HG03045 (cell line): ENCODE measurements at regions not wholly inside any gene's neighbourhood (a gene's known extent, or its start where the extent isn't known, plus 50 kb on each side); places are given as distances from the start of the nearest gene placed in this dataset.

ENCODE experiments used
- ATAC-seq: cut with Tn5 transposase; IDR thresholded peaks from one replicate; pipeline ENCODE4 v1.9.1; 2021; ENCODE audit warnings: mild to moderate bottlenecking, moderate library complexity; ENCODE audit not compliant: unreplicated experiment

DNA sequence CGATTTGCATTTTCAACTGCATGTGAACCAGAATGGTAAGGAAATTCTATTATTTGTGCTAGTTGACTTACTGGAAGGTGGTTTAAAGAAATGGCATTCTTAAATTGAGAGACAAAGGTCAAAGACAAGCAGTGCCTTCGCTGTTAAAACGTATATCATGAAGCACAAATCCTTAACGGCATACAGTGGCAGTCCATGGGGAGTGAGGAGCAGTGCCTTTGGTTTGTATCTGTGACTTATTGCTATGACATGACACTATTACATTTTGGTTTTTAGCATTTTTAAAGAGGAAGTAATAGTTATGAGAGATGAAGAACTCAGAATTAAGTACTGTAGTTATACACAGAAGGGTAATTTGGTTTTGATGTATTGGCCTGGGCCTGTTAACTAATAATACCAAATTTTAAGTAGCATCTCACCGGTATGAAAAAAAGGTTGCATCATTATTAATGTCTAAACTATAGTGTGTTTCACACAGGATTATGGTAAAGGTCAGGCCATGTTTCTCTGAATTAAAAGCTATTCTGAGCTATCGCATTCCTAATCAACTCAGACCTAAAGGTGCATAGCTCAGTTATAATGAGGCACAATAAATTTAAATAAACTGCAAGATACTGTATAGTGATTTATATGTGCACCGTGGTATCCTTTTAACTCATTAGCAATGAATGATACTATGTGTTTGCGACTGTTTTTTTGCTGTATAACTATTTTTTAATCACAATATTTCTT is 339.8 kb upstream of the ARRDC3 start:
- no peak for ATAC-seq

DNA sequence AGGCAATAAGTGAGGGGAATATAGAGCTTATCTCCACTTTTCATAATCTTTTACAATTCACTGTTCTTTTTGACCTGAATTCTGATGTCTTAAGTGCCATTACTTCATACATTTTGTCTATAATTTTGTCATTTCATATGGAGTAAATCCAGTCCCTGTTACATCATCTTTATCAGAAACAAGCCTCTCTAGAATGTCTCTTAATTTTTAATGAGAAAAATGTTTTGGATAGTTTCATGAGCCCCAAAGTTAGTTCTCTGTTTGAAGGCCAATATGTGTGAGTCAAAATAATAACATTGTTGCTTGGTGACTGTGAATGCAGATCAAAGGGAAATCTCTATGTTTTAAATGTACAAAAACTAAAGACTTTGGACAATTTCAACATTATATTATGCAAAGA is 329.6 kb upstream of the ARRDC3 start:
- no peak for ATAC-seq

DNA sequence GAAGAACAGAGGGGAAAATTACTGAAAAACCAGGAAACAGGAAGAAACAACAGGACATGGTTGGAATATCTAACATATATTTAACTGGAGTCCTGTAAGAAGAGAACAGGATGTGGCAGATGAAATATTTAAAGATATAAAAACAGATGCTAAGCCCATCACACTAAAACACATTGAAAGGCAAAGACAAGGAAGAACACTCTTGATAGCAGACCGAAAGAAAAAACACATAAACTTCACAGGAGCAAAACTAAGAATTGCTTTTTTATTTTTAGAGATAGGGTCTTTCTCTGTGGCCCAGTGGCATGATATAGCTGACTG is 324.4 kb upstream of the ARRDC3 start:
- no peak for ATAC-seq

- ATAC-seq = no peak
Measured at GRCh38 chr5:91706785-91707520, 323.8 kb upstream of the ARRDC3 start.

GRCh38 chr5:91703128-91703527 is 320.0 kb upstream of the ARRDC3 start:
- no peak for ATAC-seq

DNA sequence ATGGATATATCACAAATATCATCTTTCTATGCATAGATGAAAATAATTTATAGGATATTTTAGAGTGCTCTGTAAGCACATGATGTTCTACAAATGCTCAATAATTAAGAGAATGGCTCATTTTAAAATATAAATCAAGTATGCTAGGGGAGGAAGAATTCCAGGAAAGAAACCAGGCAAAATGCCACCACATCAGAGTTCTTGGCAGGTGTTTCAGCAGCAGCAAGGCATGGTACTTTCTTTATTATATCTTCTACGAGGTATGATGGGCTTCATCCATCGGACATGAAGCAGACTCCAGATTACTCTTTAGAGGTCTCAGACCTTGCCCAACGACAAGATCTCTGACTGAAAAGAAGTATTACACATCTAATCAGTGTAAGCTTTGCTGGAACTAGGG is 316.3 kb upstream of the ARRDC3 start:
- no peak for ATAC-seq

DNA sequence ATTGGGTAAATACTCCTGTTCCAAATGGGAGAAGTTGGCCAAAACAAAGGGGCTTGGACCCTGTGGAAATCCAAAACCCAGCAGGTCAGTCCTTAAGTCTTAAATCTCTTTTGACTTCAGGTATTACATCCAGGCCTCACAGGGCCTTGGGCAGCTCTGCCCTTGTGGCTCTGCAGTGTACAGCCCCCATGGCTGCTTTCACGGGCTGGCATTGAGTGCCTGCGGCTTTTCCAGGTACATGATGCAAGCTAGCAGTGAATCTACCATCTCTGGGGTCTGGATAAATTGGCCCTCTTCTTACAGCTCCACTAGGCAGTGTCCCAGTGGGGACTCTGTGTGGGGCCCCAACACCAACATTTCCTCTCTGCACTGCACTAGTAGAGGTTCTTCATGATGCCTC is 308.5 kb upstream of the ARRDC3 start:
- no peak for ATAC-seq

GRCh38 chr5:91690921-91691320 is 307.8 kb upstream of the ARRDC3 start:
- no peak for ATAC-seq

DNA sequence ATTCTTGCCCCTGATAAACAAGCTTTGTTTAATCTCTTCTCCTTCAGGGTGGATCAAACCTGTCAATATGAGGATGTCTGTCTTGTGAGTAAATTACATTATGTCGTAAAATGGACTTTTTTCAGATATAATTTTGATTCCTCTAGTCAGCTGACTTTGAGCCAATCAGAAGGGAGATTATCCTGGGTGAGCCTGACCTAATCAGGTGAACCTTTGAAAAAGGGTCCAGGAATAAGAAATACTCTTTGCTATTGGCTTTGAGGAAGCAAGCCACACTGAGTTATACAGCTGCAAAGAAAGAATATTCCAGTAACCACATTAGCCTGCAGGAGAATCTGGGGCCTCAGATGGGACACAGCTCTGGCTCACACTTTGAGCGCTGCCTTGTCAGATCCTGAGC is 304.3 kb upstream of the ARRDC3 start:
- no peak for ATAC-seq

DNA sequence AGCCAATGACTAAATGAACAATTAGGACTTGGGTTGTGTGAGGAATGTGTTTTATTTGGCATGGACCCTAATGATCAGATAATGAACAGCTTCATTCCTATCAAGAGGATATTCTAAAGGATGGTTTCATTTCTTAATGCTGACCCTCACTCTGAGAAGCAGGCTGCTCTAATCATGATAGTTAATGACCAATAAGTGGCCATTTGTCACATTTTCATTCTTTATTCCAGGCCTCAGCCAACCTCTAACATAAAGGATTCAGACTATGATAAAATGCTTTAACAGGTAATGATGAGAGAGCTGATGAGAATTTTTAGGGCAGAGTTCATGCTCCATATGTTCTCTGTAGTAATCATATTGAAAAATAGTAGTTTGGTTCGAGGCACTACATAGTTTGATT is 301.5 kb upstream of the ARRDC3 start:
- ATAC-seq = no peak

GRCh38 chr5:91670563-91670962 is 287.4 kb upstream of the ARRDC3 start:
- ATAC-seq = no peak

- ATAC-seq = no peak
Measured at GRCh38 chr5:91670122-91670521, 287.0 kb upstream of the ARRDC3 start.

DNA sequence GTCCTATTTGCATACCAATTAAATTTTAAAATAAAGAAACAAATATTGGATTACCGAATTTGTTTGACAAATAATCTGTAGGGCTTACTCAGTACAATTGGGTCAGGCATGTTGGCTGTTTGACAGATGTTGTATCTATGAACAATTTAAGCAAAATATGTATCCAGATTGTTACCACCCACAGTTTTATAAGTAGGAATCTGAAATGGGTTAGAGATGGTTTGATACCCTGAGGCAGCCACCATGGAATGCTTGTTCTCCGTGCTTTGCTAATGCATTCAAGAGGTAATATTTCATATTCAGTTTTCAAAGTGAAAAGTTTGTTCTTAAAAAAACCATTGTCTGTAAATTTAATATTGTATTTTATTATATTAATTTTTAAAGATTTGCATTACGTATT is 285.1 kb upstream of the ARRDC3 start:
- no peak for ATAC-seq

GRCh38 chr5:91652678-91653077 is 269.6 kb upstream of the ARRDC3 start:
- no peak for ATAC-seq

DNA sequence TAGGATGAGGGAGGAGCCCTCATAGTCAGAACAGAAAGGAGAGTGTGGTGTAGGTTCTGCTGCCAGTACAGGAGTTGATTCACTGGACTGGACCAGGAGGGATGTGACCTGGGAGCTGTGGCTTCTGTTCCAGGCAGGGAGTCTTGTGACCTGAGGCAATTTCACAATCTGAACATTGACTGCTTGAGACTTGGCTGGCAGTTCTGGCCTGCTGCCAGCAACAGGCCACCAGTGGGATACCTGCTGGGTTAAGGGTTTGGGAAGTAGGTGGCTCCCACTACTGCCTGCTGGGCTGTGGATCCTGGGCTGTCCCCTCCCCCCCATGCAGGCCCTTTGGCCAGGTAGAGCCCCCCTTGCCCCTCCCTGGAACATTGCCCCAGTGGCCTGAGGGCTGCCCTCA is 268.6 kb upstream of the ARRDC3 start:
- ATAC-seq = no peak

DNA sequence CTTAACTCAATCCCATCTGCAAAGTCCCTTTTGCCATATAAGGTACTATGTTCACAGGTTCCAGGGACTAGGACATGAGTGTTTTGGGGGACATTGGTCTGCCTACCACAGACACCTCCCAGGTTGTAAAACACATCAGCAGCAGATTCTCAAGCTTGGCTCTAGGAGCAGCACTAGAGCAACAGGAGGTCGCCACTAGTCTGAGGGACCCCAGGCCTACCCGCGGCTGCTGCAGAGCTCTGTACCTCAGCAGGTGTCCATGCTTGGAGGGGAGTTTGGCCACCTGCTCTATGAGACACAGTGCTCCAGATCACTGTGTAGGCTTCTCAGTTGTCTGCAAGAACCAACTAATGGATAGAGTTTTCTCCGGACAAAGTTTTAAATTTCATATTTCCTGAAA is 262.2 kb upstream of the ARRDC3 start:
- no peak for ATAC-seq

GRCh38 chr5:91643797-91644196 is 260.7 kb upstream of the ARRDC3 start:
- ATAC-seq = no peak

DNA sequence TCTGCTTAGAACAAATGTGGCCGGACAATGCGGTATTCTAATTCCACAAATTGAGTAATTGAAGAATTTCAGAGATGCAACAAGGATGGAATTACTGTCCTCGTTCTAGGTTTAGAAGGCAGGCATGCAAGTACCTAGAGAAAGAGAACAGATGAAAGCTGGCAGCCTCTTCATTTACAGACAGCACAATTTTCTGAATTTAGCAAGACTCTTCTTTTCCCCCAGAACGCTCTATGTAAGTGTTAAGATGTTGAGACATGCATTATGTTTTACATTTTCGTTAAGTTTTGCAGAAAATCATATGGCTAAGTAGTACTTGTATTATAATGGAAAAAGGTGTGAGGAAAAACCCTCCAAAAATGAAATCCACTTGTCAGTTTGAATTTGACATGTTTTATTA is 259.5 kb upstream of the ARRDC3 start:
- no peak for ATAC-seq

GRCh38 chr5:91641730-91642350 is 258.7 kb upstream of the ARRDC3 start:
- ATAC-seq = no peak

DNA sequence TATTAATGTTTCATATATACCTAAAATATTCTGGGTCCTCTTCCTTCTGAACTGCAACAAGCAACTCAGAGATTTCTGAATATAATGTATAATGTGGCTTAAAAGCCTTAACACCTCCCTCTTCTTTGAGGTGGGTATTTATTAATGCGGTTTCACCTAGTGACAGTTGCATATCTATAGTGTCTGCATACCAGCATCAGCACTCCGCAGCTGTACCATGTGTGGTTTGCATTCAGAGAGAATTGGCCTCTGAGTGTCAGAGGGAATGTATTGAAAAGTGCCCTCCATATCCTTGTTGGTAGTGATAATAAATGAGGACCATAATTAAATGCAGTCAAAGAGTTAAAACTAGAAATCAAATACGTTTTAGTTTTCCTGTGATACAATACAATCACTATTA is 256.6 kb upstream of the ARRDC3 start:
- ATAC-seq = no peak

DNA sequence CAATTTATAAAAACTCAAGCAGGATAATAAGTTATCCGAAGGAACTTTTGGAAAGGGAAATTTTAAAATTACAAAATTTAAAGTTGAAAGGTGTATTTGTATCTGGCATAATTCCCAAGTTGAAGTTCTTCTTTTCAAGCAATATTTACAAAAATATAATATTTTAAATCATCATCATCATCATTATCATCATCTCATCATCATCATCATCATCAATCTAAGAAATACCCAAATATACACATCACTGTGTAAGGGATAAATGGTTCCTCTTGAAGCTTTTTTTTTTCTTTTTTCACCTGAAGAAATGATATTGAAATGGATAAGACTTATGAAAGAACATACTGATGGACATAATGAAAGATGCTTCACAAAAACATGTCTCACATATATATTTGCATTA is 254.9 kb upstream of the ARRDC3 start:
- no peak for ATAC-seq

GRCh38 chr5:91635950-91636734 is 253.0 kb upstream of the ARRDC3 start:
- no peak for ATAC-seq
